DOHH2 (cell line): ENCODE measurements at regions not wholly inside any gene's neighbourhood (a gene's known extent, or its start where the extent isn't known, plus 50 kb on each side); places are given as distances from the start of the nearest gene placed in this dataset.

Source experiments
- CTCF ChIP-seq: fragments of 200-600 bp; sonication (generic); IDR thresholded peaks from one replicate; pipeline ENCODE4 v1.5.1; 2014; ENCODE audit warnings: antibody characterized with exemption, mild to moderate bottlenecking, low read depth, low read length; ENCODE audit not compliant: poor library complexity, severe bottlenecking
- EZH2phosphoT487 ChIP-seq: fragments of 200-600 bp; sonication (generic); IDR thresholded peaks from 2 replicates; pipeline ENCODE4 v1.6.1; 2017; ENCODE audit warnings: borderline replicate concordance, mild to moderate bottlenecking, antibody characterized with exemption, low read length, moderate library complexity, mixed read lengths

GRCh38 chr6:90677440-90677839 is 90.6 kb upstream of the MAP3K7 start:
- TF ChIP-seq CTCF (no peak), EZH2phosphoT487 (no peak)
